Dedifferentiated amniotic fluid mesenchymal stem cell (primary cell): ENCODE measurements at regions not wholly inside any gene's neighbourhood (a gene's known extent, or its start where the extent isn't known, plus 50 kb on each side); places are given as distances from the start of the nearest gene placed in this dataset.
"Not testable (repeated sequence)": the region's sequence is repeated elsewhere in the genome, so short reads cannot be mapped to it uniquely, and the experiment has no call there.

ENCODE experiments used
- DNase-seq: peaks from one replicate; pipeline ENCODE4 v3.0.0-alpha.2; 2016; ENCODE audit errors: extremely low spot score

GRCh38 chr12:9543341-9543740, 64.4 kb downstream of the KLRB1 start:
- DNase-seq: not testable (repeated sequence)

DNA sequence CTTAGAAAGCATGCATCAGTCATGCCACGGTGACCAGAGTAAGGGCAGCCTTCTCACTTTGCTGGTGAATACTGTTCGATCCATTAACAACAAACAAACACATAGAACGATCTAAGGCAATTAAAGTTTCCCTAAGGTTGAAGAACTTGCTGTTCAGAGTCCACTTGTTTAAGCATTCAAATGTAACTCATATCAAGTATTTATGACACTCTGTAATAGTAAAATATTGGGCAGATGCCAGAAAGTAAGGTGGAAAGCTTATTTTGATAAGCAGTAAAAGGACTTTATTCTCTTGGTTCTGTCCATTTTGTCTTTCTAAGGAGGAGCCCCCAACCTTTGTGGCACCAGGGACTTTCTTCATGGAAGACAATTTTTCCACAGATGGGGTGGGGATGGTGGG, 64.9 kb downstream of the KLRB1 start:
- DNase-seq: not testable (repeated sequence)

DNA sequence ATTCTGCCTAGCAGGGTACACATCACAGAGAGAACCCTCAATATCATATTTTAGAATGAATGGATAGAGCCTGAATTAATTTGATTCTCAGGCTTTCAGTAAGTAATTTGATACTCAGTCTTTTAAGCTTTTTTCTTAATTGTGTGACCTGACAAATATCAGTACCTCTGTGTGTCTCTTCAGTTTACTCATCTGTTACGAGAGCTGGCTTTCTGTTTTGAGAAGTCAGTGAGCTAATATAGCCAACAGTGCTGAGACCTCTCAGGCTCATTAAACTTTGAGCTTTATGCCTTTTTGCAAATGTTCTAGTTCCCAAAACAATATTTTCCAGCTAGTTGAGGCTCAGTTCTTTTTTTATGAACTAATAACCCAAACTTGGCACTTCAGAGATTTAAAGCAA, 91.8 kb downstream of the KLRB1 start:
- not testable (repeated sequence) for DNase-seq

GRCh38 chr12:9512695-9513094, 95.0 kb downstream of the KLRB1 start:
- not testable (repeated sequence) for DNase-seq

- DNase-seq: not testable (repeated sequence)
Measured at GRCh38 chr12:9510392-9511011, 97.2 kb downstream of the KLRB1 start.

- DNase-seq: no peak
Measured at GRCh38 chr12:9509464-9510161, 98.1 kb downstream of the KLRB1 start.

DNA sequence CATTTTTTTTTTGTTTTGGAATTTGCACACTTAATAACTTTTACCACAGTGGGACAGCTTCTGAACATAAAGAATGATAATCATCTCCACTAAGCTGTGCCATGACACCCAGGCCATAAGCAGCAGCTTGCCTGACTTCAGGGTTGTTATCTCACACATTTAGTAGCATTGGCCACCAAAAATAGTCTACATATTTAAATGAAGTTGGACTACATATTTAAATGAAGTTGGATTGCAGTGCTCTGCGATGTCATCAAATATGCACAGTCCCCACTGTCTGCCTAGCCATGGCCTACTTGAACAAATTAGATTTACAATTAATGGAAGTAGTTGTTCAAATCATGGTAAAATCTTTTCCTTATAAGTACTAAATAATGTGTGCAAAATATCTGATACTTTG, 101.0 kb downstream of the KLRB1 start:
- no peak for DNase-seq

GRCh38 chr12:9503384-9503783, 104.3 kb downstream of the KLRB1 start:
- DNase-seq: not testable (repeated sequence)

DNA sequence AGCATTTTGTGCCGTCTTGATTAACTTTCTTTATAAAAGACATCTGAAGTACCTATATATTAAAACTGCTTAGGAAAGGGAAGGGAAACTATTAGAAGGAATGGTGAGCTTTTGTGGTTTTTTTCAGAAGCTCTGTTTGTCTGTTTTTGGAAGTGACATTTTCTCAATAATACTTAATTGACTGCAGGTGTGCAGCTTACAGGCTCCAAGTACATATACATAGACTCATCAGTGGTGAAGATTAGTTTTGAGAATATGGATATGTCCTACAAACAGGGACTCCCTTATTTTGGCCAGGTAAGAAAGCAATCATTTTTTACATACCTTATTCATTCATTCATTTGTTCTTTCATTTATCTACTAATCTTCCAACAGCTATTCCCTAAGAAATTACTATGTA, 104.9 kb downstream of the KLRB1 start:
- not testable (repeated sequence) for DNase-seq

- not testable (repeated sequence) for DNase-seq
Measured at GRCh38 chr12:9493325-9493724, 114.4 kb downstream of the KLRB1 start.

DNA sequence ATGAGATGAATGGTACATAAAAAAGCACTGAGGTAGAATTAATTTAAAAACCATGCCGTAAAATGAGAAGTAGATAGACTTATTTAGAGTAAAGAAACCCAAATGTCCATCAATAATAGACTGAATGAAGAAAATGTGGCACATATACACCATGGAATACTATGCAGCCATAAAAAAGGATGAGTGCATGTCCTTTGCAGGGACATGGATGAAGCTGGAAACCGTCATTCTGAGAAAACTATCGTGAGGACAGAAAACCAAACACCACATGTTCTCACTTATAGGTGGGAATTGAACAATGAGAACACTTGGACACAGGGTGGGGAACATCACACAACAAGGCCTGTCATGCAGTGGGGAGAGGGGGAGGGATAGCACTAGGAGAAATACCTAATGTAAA, 126.4 kb downstream of the KLRB1 start:
- DNase-seq: not testable (repeated sequence)

GRCh38 chr12:9474197-9474596, 133.5 kb downstream of the KLRB1 start:
- not testable (repeated sequence) for DNase-seq

GRCh38 chr12:9473638-9474037, 134.1 kb downstream of the KLRB1 start:
- not testable (repeated sequence) for DNase-seq

- DNase-seq: not testable (repeated sequence)
Measured at GRCh38 chr12:9471501-9471900, 136.2 kb downstream of the KLRB1 start.

- not testable (repeated sequence) for DNase-seq
Measured at GRCh38 chr12:9470367-9470766, 137.3 kb downstream of the KLRB1 start.

- DNase-seq: not testable (repeated sequence)
Measured at GRCh38 chr12:9469956-9470355, 137.8 kb downstream of the KLRB1 start.

DNA sequence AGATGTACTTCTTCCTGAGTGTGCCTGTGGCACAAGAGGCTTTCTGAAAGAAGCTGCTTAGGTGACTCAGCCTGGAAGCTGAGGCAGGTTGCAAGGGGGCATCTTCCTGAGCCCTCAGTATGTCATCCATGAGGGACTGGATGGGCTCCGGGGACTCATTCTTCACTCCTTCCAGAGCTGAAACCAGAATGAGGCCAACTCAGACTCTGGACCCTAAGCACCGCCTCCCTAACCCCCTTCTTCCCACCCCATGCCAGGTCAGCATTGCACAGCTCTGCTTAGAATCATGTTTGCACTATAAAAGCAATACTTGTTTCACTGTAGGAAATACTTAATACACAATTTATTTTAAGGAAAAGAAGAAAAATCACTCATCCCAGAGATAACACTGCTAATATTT, 138.3 kb downstream of the KLRB1 start:
- not testable (repeated sequence) for DNase-seq

DNA sequence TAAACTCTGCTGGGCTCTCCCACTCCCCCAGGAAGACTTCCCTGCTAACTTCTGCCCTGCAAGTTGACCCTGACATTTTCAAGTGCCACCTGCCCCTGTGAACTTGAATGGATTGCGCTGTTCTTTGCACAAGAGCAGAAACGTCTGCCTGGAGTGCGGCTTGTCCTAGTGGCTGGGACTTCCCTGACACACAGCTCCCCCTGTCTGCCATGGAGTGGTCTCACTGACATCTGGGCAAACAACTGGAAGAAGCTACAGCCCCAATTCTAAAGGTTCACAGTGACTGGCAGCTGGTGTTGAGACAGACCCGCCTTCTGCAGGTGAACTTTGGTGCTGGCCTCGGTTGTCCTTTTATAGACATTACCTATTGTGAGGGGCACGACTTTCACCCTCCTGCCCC, 138.7 kb downstream of the KLRB1 start:
- not testable (repeated sequence) for DNase-seq

DNA sequence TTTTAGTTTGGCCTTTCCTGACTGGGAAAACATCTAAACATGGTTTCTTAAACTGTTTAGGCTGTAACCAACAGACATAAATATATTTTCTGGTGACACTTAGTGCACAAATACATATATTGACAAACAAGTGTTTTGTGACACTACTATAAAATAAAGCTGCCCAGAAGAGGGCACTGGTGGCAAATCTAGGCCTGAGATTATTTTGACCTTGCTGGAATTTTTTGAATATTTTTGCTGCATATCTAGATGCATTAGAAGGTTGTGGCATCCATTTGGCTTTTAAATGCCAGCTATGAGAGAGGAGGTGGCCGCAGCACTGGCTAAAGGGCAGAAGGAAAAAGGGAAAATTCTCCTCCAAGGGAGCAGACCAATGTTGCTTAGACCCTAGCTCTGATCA, 139.6 kb downstream of the KLRB1 start:
- DNase-seq: not testable (repeated sequence)

DNA sequence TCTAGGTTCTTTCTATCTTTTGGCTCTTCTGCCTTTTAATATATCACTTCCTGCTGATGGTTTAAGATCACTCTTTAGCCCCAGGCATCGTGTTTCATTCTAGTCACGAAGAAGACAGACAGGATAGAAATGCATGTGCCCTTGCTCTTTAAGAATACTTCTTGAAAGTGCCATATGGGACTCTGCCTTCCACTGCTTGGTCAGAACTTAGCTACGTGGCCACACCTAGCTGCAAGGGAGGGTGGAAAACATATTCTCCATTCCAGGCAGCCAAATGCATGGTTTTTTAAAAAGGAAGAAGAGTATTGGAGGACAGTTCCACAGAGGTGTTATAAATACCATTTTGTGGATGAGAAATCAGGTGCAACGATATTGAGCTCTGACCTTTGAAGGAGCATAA, 143.3 kb downstream of the KLRB1 start:
- DNase-seq: no peak

GRCh38 chr12:9455516-9455915, 152.2 kb downstream of the KLRB1 start:
- not testable (repeated sequence) for DNase-seq

DNA sequence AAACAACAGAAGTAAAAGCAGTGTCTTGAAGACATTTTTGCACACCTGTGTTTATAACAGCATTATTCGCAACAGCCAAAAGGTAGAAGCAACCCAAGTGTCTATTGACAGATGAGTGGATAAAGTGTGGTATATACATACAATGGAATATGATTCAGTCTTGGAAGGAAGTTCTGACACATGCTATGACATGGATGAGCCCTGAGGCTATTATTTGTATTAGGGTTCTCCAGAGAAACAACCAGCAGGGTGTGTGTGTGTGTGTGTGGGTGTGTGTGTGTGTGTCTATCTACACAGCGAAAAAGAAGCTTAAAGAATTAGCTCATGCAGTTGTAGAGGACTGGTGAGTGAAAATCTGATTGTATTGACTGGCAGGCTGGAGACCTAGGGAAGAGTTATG, 153.7 kb downstream of the KLRB1 start:
- not testable (repeated sequence) for DNase-seq

GRCh38 chr12:9450127-9450567, 157.6 kb downstream of the KLRB1 start:
- not testable (repeated sequence) for DNase-seq
